OCI-LY7 (cell line): ENCODE measurements at regions not wholly inside any gene's neighbourhood (a gene's known extent, or its start where the extent isn't known, plus 50 kb on each side); places are given as distances from the start of the nearest gene placed in this dataset.

Experiments
- BruUV-seq: library from RNA; stranded (reverse); fragments of 400-500 nt; replicated peaks from 2 replicates; lab custom pipeline; 2021; lab: Mats Ljungman, UMichigan
- CTCF ChIA-PET: fragments of 300-600 bp; sonication (Branson Sonifier 250); formaldehyde crosslinking; loops from one replicate; lab custom pipeline; 2022; ENCODE audit warnings: antibody characterized with exemption; ENCODE audit not compliant: unreplicated experiment; lab: Charles Lee
- POLR2A ChIA-PET: fragments of 300-600 bp; sonication (Branson Sonifier 250); formaldehyde crosslinking; loops from one replicate; lab custom pipeline; 2022; ENCODE audit warnings: antibody characterized with exemption; lab: Charles Lee
- DNase-seq: peaks from one replicate; pipeline ENCODE4 v3.0.0-alpha.2; 2015; ENCODE audit warnings: low spot score
- H2AFZ ChIP-seq: fragments of 200-600 bp; sonication (generic), shearing (Covaris generic); 2 replicates; pipeline ENCODE4 v1.6.1; 2014; ENCODE audit warnings: mild to moderate bottlenecking, antibody characterized with exemption, low read length, moderate library complexity
- H3K27ac ChIP-seq: fragments of 200-600 bp; sonication (generic); 2 replicates; pipeline ENCODE4 v1.5.1; 2014; ENCODE audit warnings: mixed run types, low read depth, mild to moderate bottlenecking, moderate library complexity, low read length, inconsistent platforms; ENCODE audit not compliant: poor library complexity, severe bottlenecking
- H3K36me3 ChIP-seq: fragments of 200-600 bp; sonication (generic); 2 replicates; pipeline ENCODE4 v1.6.1; 2014; ENCODE audit warnings: mild to moderate bottlenecking, antibody characterized with exemption, low read length, moderate library complexity, mixed read lengths; ENCODE audit not compliant: insufficient read depth
- H3K4me1 ChIP-seq: fragments of 200-600 bp; sonication (generic); 2 replicates; pipeline ENCODE4 v1.5.1; 2014; ENCODE audit warnings: mild to moderate bottlenecking, low read length; ENCODE audit not compliant: insufficient read depth, poor library complexity, severe bottlenecking
- H3K4me2 ChIP-seq: fragments of 200-600 bp; sonication (generic); 2 replicates; pipeline ENCODE4 v1.6.1; 2014; ENCODE audit warnings: mild to moderate bottlenecking, low read length
- H3K4me3 ChIP-seq: fragments of 200-600 bp; sonication (generic); 2 replicates; pipeline ENCODE4 v1.5.1; 2014; ENCODE audit warnings: mild to moderate bottlenecking, low read depth, low read length; ENCODE audit not compliant: poor library complexity, severe bottlenecking
- H3K79me2 ChIP-seq: fragments of 200-600 bp; sonication (generic); 2 replicates; pipeline ENCODE4 v1.6.1; 2016; ENCODE audit warnings: low read depth, mild to moderate bottlenecking, low read length, moderate library complexity, mixed read lengths; ENCODE audit not compliant: insufficient read depth
- H3K9me2 ChIP-seq: fragments of 200-600 bp; sonication (generic); 2 replicates; pipeline ENCODE4 v1.6.1; 2016; ENCODE audit warnings: mild to moderate bottlenecking, low read length, mixed read lengths; ENCODE audit not compliant: insufficient read depth
- H3K9me3 ChIP-seq: fragments of 200-600 bp; sonication (generic); 2 replicates; pipeline ENCODE4 v1.6.1; 2014; ENCODE audit warnings: mild to moderate bottlenecking, mixed run types, low read length, mixed read lengths
- H4K20me1 ChIP-seq: fragments of 200-600 bp; sonication (generic); 2 replicates; pipeline ENCODE4 v1.6.1; 2014; ENCODE audit warnings: mild to moderate bottlenecking, antibody characterized with exemption, low read length, moderate library complexity, mixed read lengths; ENCODE audit not compliant: insufficient read depth
- EZH2phosphoT487 ChIP-seq: fragments of 200-600 bp; sonication (generic); IDR thresholded peaks from 2 replicates; pipeline ENCODE4 v1.6.1; 2018; ENCODE audit warnings: low read depth, borderline replicate concordance, mild to moderate bottlenecking, mixed run types, antibody characterized with exemption, low read length, moderate library complexity, mixed read lengths
- intact Hi-C: fragments of 100-400 bp; cut with micrococcal nuclease; formaldehyde crosslinking; loops from one replicate; pipeline ENCODE4 v1.10.0; 2022; ENCODE audit not compliant: unreplicated experiment
- TF ChIP-seq, protein P1 (sequence below): fragments of 200-600 bp; sonication (generic); conservative IDR thresholded peaks from 2 replicates; pipeline ENCODE4 v1.5.1; 2014; ENCODE audit warnings: mild to moderate bottlenecking, antibody characterized with exemption, low read length, moderate library complexity, mixed read lengths

DNA sequence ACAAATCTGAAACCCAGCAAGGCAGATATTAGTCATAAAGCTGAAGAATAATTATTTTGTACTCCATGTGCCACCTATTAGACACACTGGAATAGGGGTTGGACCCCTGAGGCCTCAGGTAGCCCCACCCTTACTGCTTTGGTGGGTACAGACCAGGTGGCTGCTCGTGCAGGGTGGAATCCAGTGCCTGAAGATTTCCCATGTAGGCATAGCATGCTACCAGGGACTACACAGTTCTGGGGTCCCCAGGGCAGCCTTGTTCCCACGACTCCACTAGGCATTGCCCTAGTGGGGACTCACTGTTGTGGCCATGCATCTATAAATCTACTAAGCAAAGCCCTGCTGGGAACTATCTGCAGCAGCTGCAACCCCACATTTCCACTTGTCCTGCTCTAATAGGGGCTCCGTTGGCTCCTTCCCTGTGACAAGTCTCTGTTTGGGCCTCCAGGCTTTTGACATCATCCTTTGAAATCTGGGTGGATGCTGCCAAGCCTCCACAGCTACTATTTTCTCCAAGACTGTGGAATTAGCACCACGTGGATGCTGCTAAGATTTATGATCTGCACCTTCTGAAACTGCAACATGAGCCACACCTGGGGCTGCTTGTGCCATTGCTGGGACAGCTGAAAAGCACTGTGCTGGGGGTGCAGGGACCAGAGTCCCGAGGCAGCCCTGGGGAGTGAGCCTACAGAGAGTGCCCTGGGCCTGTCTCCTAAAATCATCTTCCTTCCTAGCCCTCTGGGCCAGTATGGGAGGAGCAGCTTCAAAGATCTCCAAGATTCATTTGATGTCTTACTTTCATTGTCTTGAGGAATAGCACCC, 303.8 kb downstream of the FSIP2 start:
- DNase-seq, result no peak
- Histone ChIP-seq H3K4me1 (no peaks in the 10 kb centered on the region), H3K27ac (no peak overlapping the region), H3K4me2 (no peak overlapping the region), H3K9me2 (no peaks in the 10 kb centered on the region), H3K9me3 (no peaks in the 10 kb centered on the region), H2AFZ (no peak overlapping the region), H3K36me3 (no peaks in the 10 kb centered on the region), H3K79me2 (no peaks in the 10 kb centered on the region), H3K4me3 (no peak overlapping the region), H4K20me1 (no peaks in the 10 kb centered on the region)
- intact Hi-C loops, result no loop called here
- TF ChIP-seq, protein P1, sequence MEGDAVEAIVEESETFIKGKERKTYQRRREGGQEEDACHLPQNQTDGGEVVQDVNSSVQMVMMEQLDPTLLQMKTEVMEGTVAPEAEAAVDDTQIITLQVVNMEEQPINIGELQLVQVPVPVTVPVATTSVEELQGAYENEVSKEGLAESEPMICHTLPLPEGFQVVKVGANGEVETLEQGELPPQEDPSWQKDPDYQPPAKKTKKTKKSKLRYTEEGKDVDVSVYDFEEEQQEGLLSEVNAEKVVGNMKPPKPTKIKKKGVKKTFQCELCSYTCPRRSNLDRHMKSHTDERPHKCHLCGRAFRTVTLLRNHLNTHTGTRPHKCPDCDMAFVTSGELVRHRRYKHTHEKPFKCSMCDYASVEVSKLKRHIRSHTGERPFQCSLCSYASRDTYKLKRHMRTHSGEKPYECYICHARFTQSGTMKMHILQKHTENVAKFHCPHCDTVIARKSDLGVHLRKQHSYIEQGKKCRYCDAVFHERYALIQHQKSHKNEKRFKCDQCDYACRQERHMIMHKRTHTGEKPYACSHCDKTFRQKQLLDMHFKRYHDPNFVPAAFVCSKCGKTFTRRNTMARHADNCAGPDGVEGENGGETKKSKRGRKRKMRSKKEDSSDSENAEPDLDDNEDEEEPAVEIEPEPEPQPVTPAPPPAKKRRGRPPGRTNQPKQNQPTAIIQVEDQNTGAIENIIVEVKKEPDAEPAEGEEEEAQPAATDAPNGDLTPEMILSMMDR, result no peak
- no peak for TF ChIP-seq EZH2phosphoT487
- ChIA-PET POLR2A (interaction anchor here (0.6 to 0.9 kb wide), 2 partner anchors 9 to 27 kb away, joined by 3 to 4 read pairs; no protein-coding TSS in a partner anchor), CTCF (no interaction called here)
- BruUV-seq, result no TSS peak

DNA sequence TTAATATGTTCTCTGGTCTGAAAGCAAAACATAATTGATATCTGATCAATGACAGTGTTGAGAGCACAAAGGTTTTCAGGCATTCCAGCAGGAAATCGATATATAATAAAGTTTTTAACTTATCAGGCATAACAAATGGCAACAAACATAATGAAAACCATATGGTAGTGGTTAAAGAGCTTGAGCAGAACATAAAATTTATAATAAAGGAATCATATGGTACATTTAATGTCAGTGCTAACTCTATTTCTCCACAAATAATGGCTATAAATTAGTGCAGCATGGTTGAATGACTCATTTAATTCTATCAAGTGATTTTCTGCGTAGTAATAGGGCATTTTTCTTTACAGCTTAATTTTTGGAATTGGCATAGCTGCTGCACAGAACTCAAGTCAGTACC, 306.2 kb downstream of the FSIP2 start:
- Histone ChIP-seq H3K79me2 (no peaks in the 10 kb centered on the region), H3K36me3 (no peaks in the 10 kb centered on the region), H3K4me2 (no peak overlapping the region), H3K4me3 (no peak overlapping the region), H3K9me2 (no peaks in the 10 kb centered on the region), H3K4me1 (no peaks in the 10 kb centered on the region), H4K20me1 (no peaks in the 10 kb centered on the region), H3K27ac (no peak overlapping the region), H2AFZ (no peak overlapping the region), H3K9me3 (no peaks in the 10 kb centered on the region)
- ChIA-PET CTCF (no interaction called here), POLR2A (interaction anchor here (0.6 kb wide), 1 partner anchor 98 kb away, joined by 4 read pairs; no protein-coding TSS in a partner anchor)
- BruUV-seq, result no TSS peak
- no peak for TF ChIP-seq EZH2phosphoT487
- TF ChIP-seq, protein P1, result no peak
- DNase-seq, result no peak
- intact Hi-C loops, result no loop called here

DNA sequence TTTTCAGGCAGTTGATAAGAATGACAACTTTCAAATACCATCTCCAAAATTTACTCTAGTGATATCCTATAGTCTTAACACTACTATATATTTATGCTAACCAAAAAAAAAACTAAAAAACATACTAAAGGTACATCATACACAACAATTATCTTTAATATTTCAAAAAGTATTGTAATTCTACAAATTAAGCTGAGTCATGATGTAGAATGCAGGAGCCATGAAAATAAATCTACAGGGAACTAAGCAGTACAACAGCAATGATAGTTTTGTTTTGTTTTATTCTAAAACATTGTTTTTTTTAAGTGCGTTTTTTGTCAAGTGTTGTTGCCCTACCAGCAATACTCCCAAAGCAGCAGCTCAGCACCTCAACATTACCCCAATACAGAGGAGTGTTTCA, 314.3 kb downstream of the FSIP2 start:
- Histone ChIP-seq H3K79me2 (no peaks in the 10 kb centered on the region), H4K20me1 (no peaks in the 10 kb centered on the region), H3K4me2 (no peak overlapping the region), H2AFZ (no peak overlapping the region), H3K36me3 (no peaks in the 10 kb centered on the region), H3K9me2 (no peaks in the 10 kb centered on the region), H3K4me3 (no peak overlapping the region), H3K4me1 (no peaks in the 10 kb centered on the region), H3K9me3 (no peaks in the 10 kb centered on the region), H3K27ac (no peak overlapping the region)
- DNase-seq, result no peak
- BruUV-seq, result no TSS peak
- intact Hi-C loops, result no loop called here
- ChIA-PET CTCF (no interaction called here), POLR2A (no interaction called here)
- TF ChIP-seq, protein P1, result no peak
- TF ChIP-seq EZH2phosphoT487, result no peak
